Adrenal gland (tissue), 5 donors: ENCODE measurements at regions not wholly inside any gene's neighbourhood (a gene's known extent, or its start where the extent isn't known, plus 50 kb on each side); places are given as distances from the start of the nearest gene placed in this dataset.

Experiments
- CTCF ChIP-seq, 6 experiments: fragments of 450-650 bp in 4 of 6; fragments of 200-600 bp in 2 of 6; sonication (generic) in 1 of 6; IDR thresholded peaks; 1 replicate in 5 of 6; 2 replicates in 1 of 6; pipeline versions ENCODE4 v1.5.1 to v1.8.0; 2016 to 2021; ENCODE audit warnings: antibody characterized with exemption in 6 of 6, mild to moderate bottlenecking in 2 of 6, moderate library complexity in 1 of 6
- POLR2A ChIP-seq, 2 donors: fragments of 450-650 bp; IDR thresholded peaks; one replicate each; pipeline ENCODE4 v1.6.1; 2017; ENCODE audit warnings: antibody characterized with exemption in 2 of 2, mild to moderate bottlenecking in 2 of 2, moderate library complexity in 1 of 2
- donor health status: DM: no; HTN: no; CAD: no.

GRCh38 chr16:7051591-7052349, 280.9 kb upstream of the RBFOX1 start:
- TF ChIP-seq CTCF (IDR thresholded peaks at IDR 0.05) = no peak
- no peak for TF ChIP-seq POLR2A (IDR thresholded peaks at IDR 0.05)
